IPS-11a (cell line): ENCODE measurements at regions not wholly inside any gene's neighbourhood (a gene's known extent, or its start where the extent isn't known, plus 50 kb on each side); places are given as distances from the start of the nearest gene placed in this dataset.

ENCODE experiments used
- H3K4me3 ChIP-seq: one replicate; pipeline ENCODE4 v1.5.1; 2013; ENCODE audit warnings: low read depth, low read length, control low read depth

- no peak overlapping the region for H3K4me3 ChIP-seq
These were observed 664.4 kb downstream of the NYAP2 start for GRCh38 chr2:226063704-226064440.

- no peak overlapping the region for H3K4me3 ChIP-seq
These were observed 660.6 kb downstream of the NYAP2 start for GRCh38 chr2:226059961-226060627.

- no peak overlapping the region for H3K4me3 ChIP-seq
These were observed 658.4 kb downstream of the NYAP2 start for GRCh38 chr2:226057914-226058313.

- no peak overlapping the region for H3K4me3 ChIP-seq
These were observed 657.9 kb downstream of the NYAP2 start for GRCh38 chr2:226057365-226057764.

GRCh38 chr2:226052772-226053416, 653.4 kb downstream of the NYAP2 start:
- H3K4me3 ChIP-seq, result no peak overlapping the region

GRCh38 chr2:226050822-226051221, 651.3 kb downstream of the NYAP2 start:
- H3K4me3 ChIP-seq, result no peak overlapping the region

GRCh38 chr2:226048611-226049010, 649.1 kb downstream of the NYAP2 start:
- H3K4me3 ChIP-seq, result no peak overlapping the region

GRCh38 chr2:226045080-226045479, 645.6 kb downstream of the NYAP2 start:
- no peak overlapping the region for H3K4me3 ChIP-seq

- H3K4me3 ChIP-seq, result no peak overlapping the region
These were observed 640.9 kb downstream of the NYAP2 start for GRCh38 chr2:226040344-226040900.

GRCh38 chr2:226037526-226037925, 638.0 kb downstream of the NYAP2 start:
- H3K4me3 ChIP-seq, result no peak overlapping the region

- H3K4me3 ChIP-seq, result peak overlapping the region; percentile 43
These were observed 632.4 kb downstream of the NYAP2 start for GRCh38 chr2:226031647-226032501.

GRCh38 chr2:226030788-226031646, 631.5 kb downstream of the NYAP2 start:
- H3K4me3 ChIP-seq, result peak overlapping the region; percentile 43

GRCh38 chr2:226030369-226030768, 630.9 kb downstream of the NYAP2 start:
- H3K4me3 ChIP-seq, result no peak overlapping the region

- H3K4me3 ChIP-seq, result no peak overlapping the region
These were observed 624.4 kb downstream of the NYAP2 start for GRCh38 chr2:226023946-226024345.

GRCh38 chr2:226023383-226023782, 623.9 kb downstream of the NYAP2 start:
- H3K4me3 ChIP-seq, result no peak overlapping the region

GRCh38 chr2:226020956-226021355, 621.4 kb downstream of the NYAP2 start:
- no peak overlapping the region for H3K4me3 ChIP-seq

GRCh38 chr2:226020176-226020575, 620.7 kb downstream of the NYAP2 start:
- H3K4me3 ChIP-seq, result no peak overlapping the region

- no peak overlapping the region for H3K4me3 ChIP-seq
These were observed 619.1 kb downstream of the NYAP2 start for GRCh38 chr2:226018641-226019040.

- no peak overlapping the region for H3K4me3 ChIP-seq
These were observed 618.0 kb downstream of the NYAP2 start for GRCh38 chr2:226017537-226017936.

- no peak overlapping the region for H3K4me3 ChIP-seq
These were observed 617.6 kb downstream of the NYAP2 start for GRCh38 chr2:226017107-226017506.
